SIG-M5 treated with dmso at 0.1 percent for 504 hours (cell line): ENCODE measurements at regions not wholly inside any gene's neighbourhood (a gene's known extent, or its start where the extent isn't known, plus 50 kb on each side); places are given as distances from the start of the nearest gene placed in this dataset.
"Not testable (repeated sequence)": the region's sequence is repeated elsewhere in the genome, so short reads cannot be mapped to it uniquely, and the experiment has no call there.

Experiments used
- DNase-seq: peaks from one replicate; lab custom pipeline; 2025; ENCODE audit not compliant: unreplicated experiment; lab: John Stamatoyannopoulos, UW

DNA sequence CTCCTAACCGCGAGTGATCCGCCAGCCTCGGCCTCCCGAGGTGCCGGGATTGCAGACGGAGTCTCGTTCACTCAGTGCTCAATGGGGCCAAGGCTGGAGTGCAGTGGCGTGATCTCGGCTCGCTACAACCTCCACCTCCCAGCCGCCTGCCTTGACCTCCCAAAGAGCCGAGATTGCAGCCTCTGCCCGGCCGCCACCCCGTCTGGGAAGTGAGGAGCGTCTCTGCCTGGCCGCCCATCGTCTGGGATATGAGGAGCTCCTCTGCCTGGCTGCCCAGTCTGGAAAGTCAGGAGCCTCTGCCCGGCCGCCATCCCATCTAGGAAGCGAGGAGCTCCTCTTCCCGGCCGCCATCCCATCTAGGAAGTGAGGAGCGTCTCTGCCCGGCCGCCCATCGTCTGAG, 58.8 kb upstream of the ANKRD30BL start:
- DNase-seq, result not testable (repeated sequence)

GRCh38 chr2:132221886-132222285, 60.1 kb upstream of the ANKRD30BL start:
- not testable (repeated sequence) for DNase-seq

- no peak for DNase-seq
Observed at GRCh38 chr2:132252191-132252893, 90.6 kb upstream of the ANKRD30BL start.

DNA sequence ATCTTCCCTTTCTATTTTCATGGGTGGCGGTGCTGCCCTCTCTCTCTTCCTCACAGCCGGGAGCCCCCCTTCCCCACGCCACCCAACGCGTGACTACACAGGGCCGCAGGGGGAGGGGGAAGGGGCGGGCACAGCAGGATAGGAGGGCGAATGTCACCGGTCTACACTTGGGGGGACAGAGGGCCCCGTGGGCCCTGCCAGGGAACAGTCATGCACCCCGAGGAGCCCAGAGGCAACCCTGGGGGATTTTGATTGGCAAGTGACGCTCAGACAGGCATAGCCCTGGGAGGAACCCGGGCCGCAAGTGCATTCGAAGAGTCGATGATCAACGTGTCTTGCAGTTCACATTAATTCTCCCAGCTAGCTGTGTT, 91.1 kb upstream of the ANKRD30BL start:
- no peak for DNase-seq

DNA sequence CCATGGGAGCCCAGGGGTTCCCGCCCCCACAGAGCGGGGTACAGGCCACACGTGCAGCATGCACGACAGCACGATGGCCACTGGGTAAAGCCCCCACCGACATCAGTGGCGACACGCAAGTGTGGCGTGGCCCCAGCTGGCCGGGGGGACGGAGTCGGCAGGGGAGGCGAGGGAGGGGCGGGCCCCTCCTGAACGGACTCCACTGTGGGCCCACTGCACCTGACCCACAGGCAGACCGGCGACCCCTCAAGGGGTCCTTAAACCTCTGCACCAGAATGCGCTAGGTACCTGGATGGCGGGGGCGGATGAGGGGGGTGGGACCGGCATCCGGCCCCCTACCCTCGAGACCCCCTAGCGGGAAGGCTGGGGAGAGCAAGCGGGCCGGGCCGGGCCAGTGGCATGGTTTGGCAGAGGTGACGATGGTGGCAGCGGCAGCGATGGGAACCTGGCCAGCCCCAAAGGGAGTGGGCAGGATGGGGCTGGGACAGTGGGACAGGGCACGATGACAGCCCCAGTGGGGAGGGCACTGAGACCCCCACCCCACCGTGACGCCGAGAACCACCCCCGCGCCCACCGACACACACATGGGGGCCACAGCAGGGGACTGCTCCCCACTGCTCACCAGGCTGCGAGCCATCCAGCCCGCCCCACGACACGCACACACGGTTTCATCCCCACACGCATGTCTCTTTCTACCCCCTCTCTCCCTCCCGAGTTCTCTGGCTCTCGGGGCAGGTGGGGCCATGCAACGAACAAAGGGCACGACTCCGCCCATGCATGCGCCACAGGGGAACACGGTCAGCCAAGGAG, 91.9 kb upstream of the ANKRD30BL start:
- no peak for DNase-seq

DNA sequence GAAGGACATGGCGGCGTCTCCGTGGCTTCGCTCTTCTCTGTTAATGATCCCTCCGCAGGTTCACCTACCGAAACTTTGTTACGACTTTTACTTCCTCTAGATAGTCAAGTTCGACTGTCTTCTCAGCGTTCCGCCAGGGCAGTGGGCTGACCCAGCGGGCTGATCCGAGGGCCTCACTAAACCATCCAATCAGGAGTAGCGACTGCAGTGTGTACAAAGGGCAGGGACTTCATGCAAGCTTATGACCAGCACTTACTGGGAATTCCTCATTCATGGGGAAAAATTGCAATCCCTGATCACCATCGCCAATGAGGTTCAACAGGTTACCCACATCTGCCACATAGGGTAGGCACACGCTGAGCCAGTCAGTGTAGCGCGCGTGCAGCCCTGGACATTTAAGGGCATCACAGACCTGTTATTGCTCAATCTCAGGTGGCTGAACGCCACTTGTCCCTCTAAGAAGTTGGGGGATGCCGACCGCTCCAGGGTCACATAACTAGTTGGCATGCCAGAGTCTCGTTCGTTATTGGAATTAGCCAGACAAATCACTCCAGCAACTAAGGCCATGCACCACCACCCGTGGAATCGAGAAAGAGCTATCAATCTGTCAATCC, 92.7 kb upstream of the ANKRD30BL start:
- not testable (repeated sequence) for DNase-seq

GRCh38 chr2:132255714-132256113, 94.0 kb upstream of the ANKRD30BL start:
- no peak for DNase-seq

DNA sequence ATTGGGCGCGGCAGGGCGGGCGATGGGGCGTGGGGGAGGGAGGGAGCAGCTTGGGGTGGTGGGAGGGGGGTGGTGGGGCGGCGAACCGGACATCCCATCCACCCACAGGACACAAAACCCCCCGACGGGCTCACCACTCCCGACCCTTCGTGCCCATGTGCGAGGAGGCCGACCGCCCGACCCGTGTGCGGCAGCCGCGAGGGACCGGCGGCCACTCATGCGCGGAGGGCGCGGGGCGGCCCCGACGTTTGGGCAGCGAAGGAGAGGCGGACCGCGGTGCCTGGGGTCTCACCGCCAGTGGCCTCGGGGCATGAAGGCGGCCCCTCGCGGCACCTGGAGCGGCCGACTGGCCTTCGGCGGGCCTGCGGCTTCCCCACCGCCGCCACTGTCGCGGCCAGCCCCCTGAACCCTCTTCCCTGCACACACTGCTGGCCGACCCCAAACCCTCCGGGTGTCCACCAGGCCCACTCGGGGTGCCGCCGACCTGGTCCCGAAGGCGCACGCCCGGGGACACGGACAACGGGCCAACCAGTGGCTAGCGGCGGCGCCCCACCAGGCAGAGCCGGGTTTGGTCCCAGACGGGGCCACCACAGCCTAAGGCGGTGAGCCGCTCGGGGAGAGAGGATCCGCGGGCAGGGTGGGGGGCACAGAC, 94.6 kb upstream of the ANKRD30BL start:
- no peak for DNase-seq

DNA sequence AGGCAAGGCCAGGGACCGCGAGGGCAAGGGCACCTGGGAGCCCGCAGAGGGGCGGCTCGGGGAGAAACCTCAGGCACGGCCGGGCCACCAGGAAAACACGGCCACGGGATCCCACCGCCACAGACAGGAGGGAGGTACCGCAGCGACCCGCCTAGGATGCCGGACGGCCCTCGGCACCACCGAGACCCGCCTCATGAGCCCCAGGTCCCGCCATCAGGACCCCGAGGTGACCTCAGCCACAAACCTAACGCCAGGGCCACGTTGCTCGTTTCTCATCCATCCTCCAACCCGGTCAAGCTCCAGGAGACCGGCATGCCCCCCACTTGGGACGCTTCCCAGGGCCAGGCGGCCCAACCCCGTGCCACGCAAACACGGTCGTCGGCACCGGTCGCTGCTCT, 95.2 kb upstream of the ANKRD30BL start:
- DNase-seq, result not testable (repeated sequence)

- DNase-seq, result not testable (repeated sequence)
Observed at GRCh38 chr2:132257301-132258171, 95.8 kb upstream of the ANKRD30BL start.

DNA sequence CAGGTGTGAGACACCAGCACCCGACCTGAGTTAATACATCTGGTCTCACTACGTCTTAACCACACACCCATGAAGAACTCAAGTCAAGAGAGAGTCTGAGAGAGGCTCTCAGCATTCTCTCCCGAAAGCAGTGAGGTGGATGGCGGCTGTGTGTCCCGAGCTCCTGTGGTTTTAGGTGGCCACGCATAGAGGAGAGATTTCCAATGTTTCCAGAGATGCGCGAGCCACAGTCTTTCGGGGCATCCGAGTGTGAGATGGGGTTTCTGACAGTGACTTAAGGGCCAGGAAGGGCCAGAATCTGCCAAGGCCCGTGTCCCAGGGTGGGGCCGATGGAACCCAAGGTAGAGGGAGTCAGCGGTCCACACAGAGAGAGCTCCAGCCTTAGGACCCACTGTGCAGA, 97.5 kb upstream of the ANKRD30BL start:
- not testable (repeated sequence) for DNase-seq

DNA sequence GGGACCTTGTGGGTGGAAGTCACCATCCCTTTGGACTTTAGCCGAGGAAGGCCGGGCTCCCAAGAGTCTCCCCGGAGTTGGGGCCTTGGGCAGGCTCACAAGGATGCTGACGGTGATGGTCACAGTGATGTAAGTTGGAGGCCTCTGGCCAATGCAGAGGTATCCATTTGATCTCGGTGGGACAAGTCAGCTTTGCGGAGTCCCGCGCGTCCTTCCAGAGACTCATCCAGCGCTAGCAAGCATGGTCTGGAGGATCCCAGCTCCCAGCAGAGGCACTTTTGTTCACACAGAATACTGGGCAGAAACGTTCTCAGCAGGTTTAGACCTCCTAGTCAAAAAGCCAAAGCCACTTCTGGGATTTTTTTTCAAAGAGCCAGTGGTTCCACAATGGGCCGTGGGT, 103.8 kb upstream of the ANKRD30BL start:
- DNase-seq, result not testable (repeated sequence)

- DNase-seq, result no peak
Observed at GRCh38 chr2:132267105-132267497, 105.3 kb upstream of the ANKRD30BL start.

- not testable (repeated sequence) for DNase-seq
Observed at GRCh38 chr2:132267498-132268283, 105.9 kb upstream of the ANKRD30BL start.

DNA sequence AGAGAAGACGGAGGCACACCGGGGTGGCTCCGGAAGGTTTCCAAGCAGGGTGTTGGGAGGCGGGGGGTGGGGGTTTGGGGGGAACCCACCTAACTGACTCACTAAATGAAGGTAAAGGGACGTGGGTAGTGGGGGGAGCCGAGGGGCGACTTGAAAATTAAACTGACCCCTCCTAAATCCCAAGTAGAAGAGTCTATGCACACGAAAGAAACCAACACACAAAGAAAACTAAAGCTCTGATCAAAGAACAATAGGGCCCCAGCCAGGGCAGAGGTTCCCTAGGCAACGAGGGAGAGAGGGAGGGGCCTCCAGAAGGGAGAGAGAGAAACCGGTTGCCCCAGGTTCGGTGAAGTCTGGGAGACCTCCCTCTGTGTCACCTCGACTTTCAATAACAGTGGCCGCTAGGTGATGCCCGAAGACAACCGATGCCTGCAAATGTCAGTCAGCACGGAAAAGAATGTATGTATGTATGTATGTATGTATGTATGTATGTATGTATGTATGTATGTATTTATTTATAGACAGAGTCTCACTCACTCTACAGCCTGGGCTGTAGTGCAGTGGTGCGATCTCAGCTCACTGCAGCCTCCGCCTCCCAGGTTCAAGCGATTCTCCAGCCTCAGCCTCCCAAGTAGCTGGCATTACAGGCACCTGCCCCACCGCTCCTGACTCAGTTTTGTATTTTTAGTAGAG, 106.7 kb upstream of the ANKRD30BL start:
- not testable (repeated sequence) for DNase-seq

DNA sequence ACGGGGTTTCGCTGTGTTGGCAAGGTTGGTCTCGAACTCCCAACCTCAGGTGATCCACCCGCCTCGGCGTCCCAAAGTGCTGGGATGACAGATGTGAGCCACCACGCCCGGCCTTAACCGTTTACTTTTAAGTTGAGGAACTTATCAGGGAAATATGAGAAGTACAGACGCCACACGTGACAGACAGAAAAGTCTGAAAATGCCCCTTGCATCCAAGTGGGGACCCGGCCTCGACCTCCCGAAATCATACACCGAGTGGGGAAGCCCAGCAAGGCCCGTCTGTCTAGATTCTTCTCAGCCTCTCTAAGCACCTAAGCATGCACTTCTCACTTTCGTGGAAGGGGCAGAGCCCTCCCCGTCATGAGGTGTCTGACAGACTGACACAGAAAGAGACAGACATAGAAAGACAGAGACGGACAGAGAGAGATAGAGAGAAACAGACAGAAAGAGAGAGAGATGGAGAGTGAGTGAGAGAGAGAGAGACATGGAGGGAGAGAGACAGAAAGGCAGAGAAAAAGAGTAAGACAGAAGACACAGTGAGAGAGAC, 107.3 kb upstream of the ANKRD30BL start:
- DNase-seq, result no peak

DNA sequence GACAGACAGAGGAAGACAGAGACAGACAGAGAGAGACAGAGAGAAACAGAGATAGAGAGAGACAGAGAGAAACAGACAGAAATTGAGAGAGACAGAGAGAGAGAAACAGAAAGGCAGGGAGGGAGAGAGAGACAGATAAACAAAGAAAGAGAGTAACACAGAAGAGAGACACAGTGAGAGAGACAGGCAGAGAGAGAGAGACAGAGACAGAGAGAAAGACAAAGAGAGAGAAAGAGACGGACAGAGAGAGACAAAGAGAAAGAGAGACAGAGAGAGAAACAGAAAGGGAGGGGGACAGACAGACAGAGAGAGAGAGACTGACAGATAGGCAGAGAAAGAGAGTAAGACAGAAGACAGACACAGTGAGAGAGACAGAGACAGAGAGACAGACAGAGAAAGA, 108.5 kb upstream of the ANKRD30BL start:
- no peak for DNase-seq

GRCh38 chr2:132270981-132271546, 109.3 kb upstream of the ANKRD30BL start:
- no peak for DNase-seq

DNA sequence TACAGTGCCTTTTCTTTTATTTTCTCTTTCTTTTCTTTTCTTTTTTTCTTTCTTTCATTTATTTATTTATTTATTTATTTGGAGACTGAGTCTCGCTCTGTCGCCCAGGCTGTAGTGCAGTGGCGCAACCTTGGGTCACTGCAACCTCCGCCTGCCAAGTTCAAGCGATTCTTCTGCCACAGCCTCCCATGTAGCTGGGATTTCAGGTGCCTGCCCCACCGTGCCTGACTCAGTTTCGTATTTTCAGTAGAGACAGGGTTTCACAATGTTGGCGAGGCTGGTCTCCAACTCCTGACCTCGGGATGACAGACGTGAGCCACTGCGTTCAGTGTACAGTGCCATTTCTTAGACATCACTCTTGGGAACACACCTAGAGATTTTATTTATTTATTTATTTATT, 110.0 kb upstream of the ANKRD30BL start:
- not testable (repeated sequence) for DNase-seq
